A549 (cell line): ENCODE measurements at regions not wholly inside any gene's neighbourhood (a gene's known extent, or its start where the extent isn't known, plus 50 kb on each side); places are given as distances from the start of the nearest gene placed in this dataset.

Source experiments
- ATAC-seq, 2 experiments: fragments of 200-7000 bp in 1 of 2; fragments of >200 bp in 1 of 2; cut with Nextera tagmentation in 1 of 2; cut with Tn5 transposase in 1 of 2; 3 replicates each; pipeline versions ENCODE4 v1.8.0 to v1.9.1; 2018 to 2020; ENCODE audit warnings: mild to moderate bottlenecking in 1 of 2, moderate library complexity in 1 of 2
- CTCF ChIA-PET: fragments of 300-600 bp; sonication (Branson Sonifier 250); formaldehyde crosslinking; extraction: SDS; loops from one replicate; lab custom pipeline; 2021; ENCODE audit warnings: antibody characterized with exemption, inconsistent platforms; lab: Yijun Ruan, JAX
- POLR2A ChIA-PET: fragments of 350-600 bp; formaldehyde crosslinking; extraction: SDS; loops from one replicate; lab custom pipeline; 2021; ENCODE audit warnings: antibody characterized with exemption, inconsistent platforms; lab: Yijun Ruan, JAX
- DNase-seq, 2 experiments: peaks; one replicate each; pipeline versions ENCODE4 v3.0.0 to v3.0.0-alpha.2; 2011 to 2016; ENCODE audit warnings: low read depth in 1 of 2, low spot score in 1 of 2
- FAIRE-seq: peaks from 2 replicates; lab custom pipeline; 2011; peaks lifted over from hg19 to GRCh38; lab: Jason Lieb, UNC
- H3K27ac ChIP-seq, 2 experiments: fragments of >200 bp; sonication (Bioruptor Twin); formaldehyde crosslinking; 3 replicates each; pipeline ENCODE4 v1.5.1; 2016 to 2017
- H3K4me1 ChIP-seq: fragments of >200 bp; sonication (Bioruptor Twin); formaldehyde crosslinking; 3 replicates; pipeline ENCODE4 v1.6.1; 2016
- H3K4me2 ChIP-seq: fragments of >200 bp; sonication (Bioruptor Twin); formaldehyde crosslinking; 3 replicates; pipeline ENCODE4 v1.6.1; 2016
- H3K4me3 ChIP-seq: fragments of >200 bp; sonication (Bioruptor Twin); formaldehyde crosslinking; 3 replicates; pipeline ENCODE4 v1.5.1; 2016
- H3K9me3 ChIP-seq: fragments of >200 bp; sonication (Bioruptor Twin); formaldehyde crosslinking; 3 replicates; pipeline ENCODE4 v1.6.1; 2016
- CBX2 ChIP-seq: fragments of 200-600 bp; sonication (generic); IDR thresholded peaks from 2 replicates; pipeline ENCODE4 v1.6.1; 2016; ENCODE audit warnings: low read depth, mild to moderate bottlenecking, borderline replicate concordance
- CHD4 ChIP-seq: fragments of 200-600 bp; sonication (generic); IDR thresholded peaks from 2 replicates; pipeline ENCODE4 v1.6.1; 2016; ENCODE audit warnings: antibody characterized with exemption, mild to moderate bottlenecking, borderline replicate concordance
- FOSB ChIP-seq: fragments of 250-450 bp; sonication (Bioruptor Pico); IDR thresholded peaks from 2 replicates; pipeline ENCODE4 v1.5.0; 2020; ENCODE audit warnings: mild to moderate bottlenecking, moderate library complexity
- GATA3 ChIP-seq: IDR thresholded peaks from 2 replicates; pipeline ENCODE4 v1.6.1; 2012; ENCODE audit warnings: borderline replicate concordance
- HDAC2 ChIP-seq: fragments of 200-600 bp; sonication (generic); IDR thresholded peaks from 2 replicates; pipeline ENCODE4 v1.6.1; 2016
- HEYL ChIP-seq: fragments of 250-450 bp; sonication (Bioruptor Pico); IDR thresholded peaks from 2 replicates; pipeline ENCODE4 v1.8.0; 2021; ENCODE audit warnings: mild to moderate bottlenecking, moderate library complexity
- HOXB5 ChIP-seq: fragments of 250-450 bp; sonication (Bioruptor Pico); IDR thresholded peaks from 2 replicates; pipeline ENCODE4 v1.5.0; 2020; ENCODE audit warnings: mild to moderate bottlenecking, moderate library complexity
- KDM5A ChIP-seq: fragments of 200-600 bp; sonication (generic); IDR thresholded peaks from 2 replicates; pipeline ENCODE4 v1.6.1; 2016; ENCODE audit warnings: antibody characterized with exemption, mild to moderate bottlenecking
- MAFK ChIP-seq: fragments of 450-650 bp; IDR thresholded peaks from 2 replicates; pipeline ENCODE4 v1.6.1; 2014; ENCODE audit not compliant: partially characterized antibody
- MAZ ChIP-seq: fragments of 150-350 bp; IDR thresholded peaks from 2 replicates; pipeline ENCODE4 v1.6.1; 2014; ENCODE audit warnings: antibody characterized with exemption, low read depth, low read length, borderline replicate concordance
- NR3C1 ChIP-seq: fragments of >200 bp; sonication (Bioruptor Twin); formaldehyde crosslinking; IDR thresholded peaks from 3 replicates; pipeline ENCODE4 v1.6.1; 2017
- POLR2A ChIP-seq: IDR thresholded peaks from 2 replicates; pipeline ENCODE4 v1.6.1; 2012; ENCODE audit warnings: mild to moderate bottlenecking, low read length
- POLR2AphosphoS2 ChIP-seq: conservative IDR thresholded peaks from 2 replicates; pipeline ENCODE4 v1.6.1; 2012; ENCODE audit warnings: low read length, improper control_type of control experiment, inconsistent platforms
- RCOR1 ChIP-seq: fragments of 150-350 bp; IDR thresholded peaks from 2 replicates; pipeline ENCODE4 v1.6.1; 2014; ENCODE audit warnings: antibody characterized with exemption, low read length, low read depth
- RNF2 ChIP-seq: fragments of 200-600 bp; sonication (generic); IDR thresholded peaks from 2 replicates; pipeline ENCODE4 v1.6.1; 2016; ENCODE audit warnings: low read depth, mild to moderate bottlenecking, antibody characterized with exemption, moderate library complexity, borderline replicate concordance
- SMC3 ChIP-seq: fragments of >200 bp; sonication (Bioruptor Twin); formaldehyde crosslinking; IDR thresholded peaks from 3 replicates; pipeline ENCODE4 v1.6.1; 2018; ENCODE audit warnings: inconsistent platforms
- SREBF2 ChIP-seq: fragments of 450-650 bp; IDR thresholded peaks from 2 replicates; pipeline ENCODE4 v1.6.1; 2014; ENCODE audit warnings: mild to moderate bottlenecking, moderate library complexity
- ZC3H11A ChIP-seq: fragments of 450-650 bp; IDR thresholded peaks from 2 replicates; pipeline ENCODE4 v1.6.1; 2014; ENCODE audit warnings: antibody characterized with exemption, mild to moderate bottlenecking
- ZFP36 ChIP-seq: fragments of 450-650 bp; IDR thresholded peaks from 2 replicates; pipeline ENCODE4 v1.6.1; 2014; ENCODE audit warnings: borderline replicate concordance; ENCODE audit not compliant: partially characterized antibody
- ZNF302 ChIP-seq: fragments of 250-450 bp; sonication (Bioruptor Pico); IDR thresholded peaks from 2 replicates; pipeline ENCODE4 v1.9.0; 2021; ENCODE audit warnings: inconsistent platforms, mild to moderate bottlenecking, moderate library complexity
- WGBS: methylation state at CpG from one replicate; pipeline ENCODE4 v1.1.6; 2017; ENCODE audit errors: missing lambda C conversion rate; 5-methylcytosine and 5-hydroxymethylcytosine counted together
- TF ChIP-seq, protein P1 (sequence below): fragments of >200 bp; sonication (Bioruptor Twin); formaldehyde crosslinking; IDR thresholded peaks from 3 replicates; pipeline ENCODE4 v1.5.1; 2016
- TF ChIP-seq, protein P2 (sequence below): fragments of >200 bp; sonication (Bioruptor Twin); formaldehyde crosslinking; IDR thresholded peaks from 3 replicates; pipeline ENCODE4 v1.6.1; 2016
- TF ChIP-seq, protein P3 (sequence below): fragments of 150-350 bp; IDR thresholded peaks from 2 replicates; pipeline ENCODE4 v1.6.1; 2014; ENCODE audit warnings: low read depth, mild to moderate bottlenecking, low read length

DNA sequence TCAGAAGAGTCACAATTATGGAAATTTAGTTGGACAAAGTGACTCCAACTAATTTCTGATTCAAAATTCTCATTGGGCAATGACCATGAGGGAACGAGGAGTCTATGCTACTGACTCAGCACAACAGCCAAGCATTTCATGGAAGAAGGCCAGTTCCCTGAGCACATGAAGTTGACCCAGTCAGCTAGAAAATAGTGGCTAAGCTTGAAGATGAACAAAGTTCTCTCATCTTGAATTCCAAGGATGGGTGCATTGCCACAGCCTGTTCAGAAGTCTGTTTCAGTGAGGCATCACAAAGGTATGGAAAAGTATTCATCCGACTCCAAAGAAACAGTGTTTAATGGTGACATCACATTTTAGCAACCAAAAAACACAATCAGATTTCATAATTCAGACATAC, 676.9 kb downstream of the HACE1 start:
- POLR2A ChIA-PET = no interaction called here
- WGBS = 24% methylated on average over 2 of the region's 2 CpGs
- no peak for ATAC-seq
- TF ChIP-seq MAFK (no peak), RNF2 (no peak), POLR2A (no peak), ZC3H11A (no peak), ZFP36 (no peak), NR3C1 (no peak), POLR2AphosphoS2 (no peak), HDAC2 (no peak), MAZ (no peak), CHD4 (no peak), FOSB (CRISPR knock-in tag) (no peak), GATA3 (no peak), HEYL (CRISPR knock-in tag) (no peak), SREBF2 (no peak), ZNF302 (CRISPR knock-in tag) (no peak)
- TF ChIP-seq, protein P1, sequence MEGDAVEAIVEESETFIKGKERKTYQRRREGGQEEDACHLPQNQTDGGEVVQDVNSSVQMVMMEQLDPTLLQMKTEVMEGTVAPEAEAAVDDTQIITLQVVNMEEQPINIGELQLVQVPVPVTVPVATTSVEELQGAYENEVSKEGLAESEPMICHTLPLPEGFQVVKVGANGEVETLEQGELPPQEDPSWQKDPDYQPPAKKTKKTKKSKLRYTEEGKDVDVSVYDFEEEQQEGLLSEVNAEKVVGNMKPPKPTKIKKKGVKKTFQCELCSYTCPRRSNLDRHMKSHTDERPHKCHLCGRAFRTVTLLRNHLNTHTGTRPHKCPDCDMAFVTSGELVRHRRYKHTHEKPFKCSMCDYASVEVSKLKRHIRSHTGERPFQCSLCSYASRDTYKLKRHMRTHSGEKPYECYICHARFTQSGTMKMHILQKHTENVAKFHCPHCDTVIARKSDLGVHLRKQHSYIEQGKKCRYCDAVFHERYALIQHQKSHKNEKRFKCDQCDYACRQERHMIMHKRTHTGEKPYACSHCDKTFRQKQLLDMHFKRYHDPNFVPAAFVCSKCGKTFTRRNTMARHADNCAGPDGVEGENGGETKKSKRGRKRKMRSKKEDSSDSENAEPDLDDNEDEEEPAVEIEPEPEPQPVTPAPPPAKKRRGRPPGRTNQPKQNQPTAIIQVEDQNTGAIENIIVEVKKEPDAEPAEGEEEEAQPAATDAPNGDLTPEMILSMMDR = no peak
- TF ChIP-seq, protein P2, sequence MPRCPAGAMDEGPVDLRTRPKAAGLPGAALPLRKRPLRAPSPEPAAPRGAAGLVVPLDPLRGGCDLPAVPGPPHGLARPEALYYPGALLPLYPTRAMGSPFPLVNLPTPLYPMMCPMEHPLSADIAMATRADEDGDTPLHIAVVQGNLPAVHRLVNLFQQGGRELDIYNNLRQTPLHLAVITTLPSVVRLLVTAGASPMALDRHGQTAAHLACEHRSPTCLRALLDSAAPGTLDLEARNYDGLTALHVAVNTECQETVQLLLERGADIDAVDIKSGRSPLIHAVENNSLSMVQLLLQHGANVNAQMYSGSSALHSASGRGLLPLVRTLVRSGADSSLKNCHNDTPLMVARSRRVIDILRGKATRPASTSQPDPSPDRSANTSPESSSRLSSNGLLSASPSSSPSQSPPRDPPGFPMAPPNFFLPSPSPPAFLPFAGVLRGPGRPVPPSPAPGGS = no peak
- TF ChIP-seq, protein P3, sequence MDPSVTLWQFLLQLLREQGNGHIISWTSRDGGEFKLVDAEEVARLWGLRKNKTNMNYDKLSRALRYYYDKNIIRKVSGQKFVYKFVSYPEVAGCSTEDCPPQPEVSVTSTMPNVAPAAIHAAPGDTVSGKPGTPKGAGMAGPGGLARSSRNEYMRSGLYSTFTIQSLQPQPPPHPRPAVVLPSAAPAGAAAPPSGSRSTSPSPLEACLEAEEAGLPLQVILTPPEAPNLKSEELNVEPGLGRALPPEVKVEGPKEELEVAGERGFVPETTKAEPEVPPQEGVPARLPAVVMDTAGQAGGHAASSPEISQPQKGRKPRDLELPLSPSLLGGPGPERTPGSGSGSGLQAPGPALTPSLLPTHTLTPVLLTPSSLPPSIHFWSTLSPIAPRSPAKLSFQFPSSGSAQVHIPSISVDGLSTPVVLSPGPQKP = no peak
- no peak overlapping the region for H3K4me2 ChIP-seq
- CTCF ChIA-PET = no interaction called here
- no peak overlapping the region for H3K4me3 ChIP-seq
- no peaks in the 10 kb centered on the region for H3K4me1 ChIP-seq
- DNase-seq = no peak
- no peaks in the 10 kb centered on the region for H3K9me3 ChIP-seq
- FAIRE-seq = no peak
- H3K27ac ChIP-seq = no peak overlapping the region

DNA sequence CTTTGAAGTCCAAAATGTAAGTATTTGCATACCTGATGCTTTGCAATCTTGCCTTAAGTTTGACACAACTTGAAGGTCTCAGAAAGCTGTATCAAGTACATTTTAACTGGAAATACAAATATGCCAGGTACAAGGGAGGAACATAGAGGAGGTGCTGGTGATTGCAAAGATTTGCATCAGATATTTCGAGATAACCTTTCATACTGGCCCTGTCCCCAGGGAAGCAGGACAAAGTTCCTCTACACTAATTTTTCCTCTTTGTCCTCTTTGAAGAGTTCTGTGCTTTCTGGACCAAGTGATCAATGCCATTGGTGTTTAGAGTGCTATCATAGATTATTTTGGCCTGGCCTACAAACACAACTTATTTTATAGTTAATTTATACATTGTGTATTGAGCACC, 686.1 kb downstream of the HACE1 start:
- TF ChIP-seq, protein P2 = no peak
- TF ChIP-seq ZNF302 (CRISPR knock-in tag) (no peak), RCOR1 (no peak), CBX2 (no peak), POLR2AphosphoS2 (no peak), HOXB5 (CRISPR knock-in tag) (no peak), SMC3 (no peak), KDM5A (no peak)
- DNase-seq (no peak), ATAC-seq (no peak), FAIRE-seq (no peak)
- H3K4me3 ChIP-seq = no peak overlapping the region
- CTCF ChIA-PET = no interaction called here
- no peaks in the 10 kb centered on the region for H3K9me3 ChIP-seq
- no peak overlapping the region for H3K27ac ChIP-seq
- WGBS = 4% methylated on average over 1 of the region's 1 CpG
- H3K4me1 ChIP-seq = no peaks in the 10 kb centered on the region
- POLR2A ChIA-PET = no interaction called here
- H3K4me2 ChIP-seq = no peak overlapping the region
